HepG2 (cell line): ENCODE measurements at regions not wholly inside any gene's neighbourhood (a gene's known extent, or its start where the extent isn't known, plus 50 kb on each side); places are given as distances from the start of the nearest gene placed in this dataset.

Source experiments
- CENPT ChIP-seq: sonication (generic); formaldehyde crosslinking; IDR thresholded peaks from 2 replicates; pipeline ENCODE4 v1.8.0; 2022; ENCODE audit warnings: low read depth, mild to moderate bottlenecking, moderate library complexity, missing genetic modification reagents
- FOXC1 ChIP-seq: sonication (generic); formaldehyde crosslinking; IDR thresholded peaks from 2 replicates; pipeline ENCODE4 v1.8.0; 2022; ENCODE audit warnings: mild to moderate bottlenecking, missing genetic modification reagents, borderline replicate concordance
- GABPB1 ChIP-seq: IDR thresholded peaks from 2 replicates; pipeline ENCODE4 v1.6.1; 2016; ENCODE audit warnings: mild to moderate bottlenecking, missing genetic modification reagents, moderate library complexity, missing compliant biosample characterization
- NFE2L1 ChIP-seq: sonication (generic); formaldehyde crosslinking; IDR thresholded peaks from 2 replicates; pipeline ENCODE4 v1.4.0; 2020; ENCODE audit warnings: missing genetic modification reagents, mild to moderate bottlenecking, borderline replicate concordance
- ZNF224 ChIP-seq: sonication (generic); formaldehyde crosslinking; IDR thresholded peaks from 2 replicates; pipeline ENCODE4 v1.5.0; 2020; ENCODE audit warnings: mild to moderate bottlenecking, missing genetic modification reagents
- ZNF816 ChIP-seq: sonication (generic); formaldehyde crosslinking; IDR thresholded peaks from 2 replicates; pipeline ENCODE4 v1.8.0; 2022; ENCODE audit warnings: missing genetic modification reagents, mild to moderate bottlenecking, borderline replicate concordance
- TF ChIP-seq, protein P1 (sequence below): sonication (generic); formaldehyde crosslinking; IDR thresholded peaks from 2 replicates; pipeline ENCODE4 v1.5.0; 2020; ENCODE audit warnings: mild to moderate bottlenecking, missing genetic modification reagents, borderline replicate concordance
- TF ChIP-seq, protein P2 (sequence below): sonication (generic); formaldehyde crosslinking; IDR thresholded peaks from 2 replicates; pipeline ENCODE4 v1.5.1; 2020; ENCODE audit warnings: mild to moderate bottlenecking, missing genetic modification reagents
- TF ChIP-seq, protein P3 (sequence below): sonication (generic); formaldehyde crosslinking; IDR thresholded peaks from 2 replicates; pipeline ENCODE4 v1.8.0; 2022; ENCODE audit warnings: missing genetic modification reagents, low read depth, mild to moderate bottlenecking, borderline replicate concordance
- TF ChIP-seq, protein P4 (sequence below): sonication (generic); formaldehyde crosslinking; IDR thresholded peaks from 2 replicates; pipeline ENCODE4 v1.9.0; 2021; ENCODE audit warnings: mild to moderate bottlenecking, missing genetic modification reagents

DNA sequence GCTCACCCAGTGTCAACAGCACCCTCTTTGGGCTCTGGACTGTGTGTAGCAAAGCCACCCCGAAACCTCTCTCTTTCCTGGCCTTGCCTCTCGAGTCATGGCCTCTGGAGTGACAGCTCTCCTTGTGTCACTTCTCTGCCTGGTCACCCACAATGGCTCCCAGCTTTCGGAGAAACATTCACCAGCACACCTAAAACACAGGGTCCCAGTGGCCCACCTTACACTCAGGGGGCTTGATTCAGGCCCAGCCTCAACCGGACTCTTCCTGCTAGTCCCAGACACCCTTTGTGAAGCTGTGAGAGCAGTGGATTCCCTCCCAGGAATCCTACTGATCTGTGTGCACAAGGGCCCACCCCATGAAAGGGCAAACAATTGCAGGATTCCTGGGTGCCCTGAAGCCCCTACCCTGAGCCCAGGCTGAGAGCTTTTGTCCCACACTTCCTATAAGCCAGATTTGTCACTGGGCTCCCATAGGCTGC is 137.2 kb upstream of the HAAO start (continued):
- TF ChIP-seq, protein P1, sequence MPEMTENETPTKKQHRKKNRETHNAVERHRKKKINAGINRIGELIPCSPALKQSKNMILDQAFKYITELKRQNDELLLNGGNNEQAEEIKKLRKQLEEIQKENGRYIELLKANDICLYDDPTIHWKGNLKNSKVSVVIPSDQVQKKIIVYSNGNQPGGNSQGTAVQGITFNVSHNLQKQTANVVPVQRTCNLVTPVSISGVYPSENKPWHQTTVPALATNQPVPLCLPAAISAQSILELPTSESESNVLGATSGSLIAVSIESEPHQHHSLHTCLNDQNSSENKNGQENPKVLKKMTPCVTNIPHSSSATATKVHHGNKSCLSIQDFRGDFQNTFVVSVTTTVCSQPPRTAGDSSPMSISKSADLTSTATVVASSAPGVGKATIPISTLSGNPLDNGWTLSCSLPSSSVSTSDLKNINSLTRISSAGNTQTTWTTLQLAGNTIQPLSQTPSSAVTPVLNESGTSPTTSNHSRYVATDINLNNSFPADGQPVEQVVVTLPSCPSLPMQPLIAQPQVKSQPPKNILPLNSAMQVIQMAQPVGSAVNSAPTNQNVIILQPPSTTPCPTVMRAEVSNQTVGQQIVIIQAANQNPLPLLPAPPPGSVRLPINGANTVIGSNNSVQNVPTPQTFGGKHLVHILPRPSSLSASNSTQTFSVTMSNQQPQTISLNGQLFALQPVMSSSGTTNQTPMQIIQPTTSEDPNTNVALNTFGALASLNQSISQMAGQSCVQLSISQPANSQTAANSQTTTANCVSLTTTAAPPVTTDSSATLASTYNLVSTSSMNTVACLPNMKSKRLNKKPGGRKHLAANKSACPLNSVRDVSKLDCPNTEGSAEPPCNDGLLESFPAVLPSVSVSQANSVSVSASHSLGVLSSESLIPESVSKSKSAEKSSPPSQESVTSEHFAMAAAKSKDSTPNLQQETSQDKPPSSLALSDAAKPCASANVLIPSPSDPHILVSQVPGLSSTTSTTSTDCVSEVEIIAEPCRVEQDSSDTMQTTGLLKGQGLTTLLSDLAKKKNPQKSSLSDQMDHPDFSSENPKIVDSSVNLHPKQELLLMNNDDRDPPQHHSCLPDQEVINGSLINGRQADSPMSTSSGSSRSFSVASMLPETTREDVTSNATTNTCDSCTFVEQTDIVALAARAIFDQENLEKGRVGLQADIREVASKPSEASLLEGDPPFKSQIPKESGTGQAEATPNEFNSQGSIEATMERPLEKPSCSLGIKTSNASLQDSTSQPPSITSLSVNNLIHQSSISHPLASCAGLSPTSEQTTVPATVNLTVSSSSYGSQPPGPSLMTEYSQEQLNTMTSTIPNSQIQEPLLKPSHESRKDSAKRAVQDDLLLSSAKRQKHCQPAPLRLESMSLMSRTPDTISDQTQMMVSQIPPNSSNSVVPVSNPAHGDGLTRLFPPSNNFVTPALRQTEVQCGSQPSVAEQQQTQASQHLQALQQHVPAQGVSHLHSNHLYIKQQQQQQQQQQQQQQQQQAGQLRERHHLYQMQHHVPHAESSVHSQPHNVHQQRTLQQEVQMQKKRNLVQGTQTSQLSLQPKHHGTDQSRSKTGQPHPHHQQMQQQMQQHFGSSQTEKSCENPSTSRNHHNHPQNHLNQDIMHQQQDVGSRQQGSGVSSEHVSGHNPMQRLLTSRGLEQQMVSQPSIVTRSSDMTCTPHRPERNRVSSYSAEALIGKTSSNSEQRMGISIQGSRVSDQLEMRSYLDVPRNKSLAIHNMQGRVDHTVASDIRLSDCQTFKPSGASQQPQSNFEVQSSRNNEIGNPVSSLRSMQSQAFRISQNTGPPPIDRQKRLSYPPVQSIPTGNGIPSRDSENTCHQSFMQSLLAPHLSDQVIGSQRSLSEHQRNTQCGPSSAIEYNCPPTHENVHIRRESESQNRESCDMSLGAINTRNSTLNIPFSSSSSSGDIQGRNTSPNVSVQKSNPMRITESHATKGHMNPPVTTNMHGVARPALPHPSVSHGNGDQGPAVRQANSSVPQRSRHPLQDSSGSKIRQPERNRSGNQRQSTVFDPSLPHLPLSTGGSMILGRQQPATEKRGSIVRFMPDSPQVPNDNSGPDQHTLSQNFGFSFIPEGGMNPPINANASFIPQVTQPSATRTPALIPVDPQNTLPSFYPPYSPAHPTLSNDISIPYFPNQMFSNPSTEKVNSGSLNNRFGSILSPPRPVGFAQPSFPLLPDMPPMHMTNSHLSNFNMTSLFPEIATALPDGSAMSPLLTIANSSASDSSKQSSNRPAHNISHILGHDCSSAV (CRISPR knock-in tag), result no peak
- TF ChIP-seq, protein P2, sequence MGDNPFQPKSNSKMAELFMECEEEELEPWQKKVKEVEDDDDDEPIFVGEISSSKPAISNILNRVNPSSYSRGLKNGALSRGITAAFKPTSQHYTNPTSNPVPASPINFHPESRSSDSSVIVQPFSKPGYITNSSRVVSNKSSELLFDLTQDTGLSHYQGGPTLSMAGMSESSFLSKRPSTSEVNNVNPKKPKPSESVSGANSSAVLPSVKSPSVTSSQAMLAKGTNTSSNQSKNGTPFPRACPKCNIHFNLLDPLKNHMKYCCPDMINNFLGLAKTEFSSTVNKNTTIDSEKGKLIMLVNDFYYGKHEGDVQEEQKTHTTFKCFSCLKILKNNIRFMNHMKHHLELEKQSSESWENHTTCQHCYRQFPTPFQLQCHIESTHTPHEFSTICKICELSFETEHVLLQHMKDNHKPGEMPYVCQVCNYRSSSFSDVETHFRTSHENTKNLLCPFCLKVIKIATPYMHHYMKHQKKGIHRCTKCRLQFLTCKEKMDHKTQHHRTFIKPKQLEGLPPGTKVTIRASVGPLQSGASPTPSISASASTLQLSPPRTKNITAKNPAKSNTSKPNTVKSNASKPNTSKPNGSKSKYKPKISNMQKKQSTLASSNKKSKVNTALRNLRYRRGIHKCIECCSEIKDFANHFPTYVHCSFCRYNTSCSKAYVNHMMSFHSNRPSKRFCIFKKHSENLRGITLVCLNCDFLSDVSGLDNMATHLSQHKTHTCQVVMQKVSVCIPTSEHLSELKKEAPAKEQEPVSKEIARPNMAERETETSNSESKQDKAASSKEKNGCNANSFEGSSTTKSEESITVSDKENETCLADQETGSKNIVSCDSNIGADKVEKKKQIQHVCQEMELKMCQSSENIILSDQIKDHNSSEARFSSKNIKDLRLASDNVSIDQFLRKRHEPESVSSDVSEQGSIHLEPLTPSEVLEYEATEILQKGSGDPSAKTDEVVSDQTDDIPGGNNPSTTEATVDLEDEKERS, result peak; percentile 4; the same call in 1 of the 2 replicates
- TF ChIP-seq ZNF224 (CRISPR knock-in tag), result peak; percentile 21; the same call in 1 of the 2 replicates
- TF ChIP-seq ZNF816 (CRISPR knock-in tag), result no peak
- TF ChIP-seq, protein P3, sequence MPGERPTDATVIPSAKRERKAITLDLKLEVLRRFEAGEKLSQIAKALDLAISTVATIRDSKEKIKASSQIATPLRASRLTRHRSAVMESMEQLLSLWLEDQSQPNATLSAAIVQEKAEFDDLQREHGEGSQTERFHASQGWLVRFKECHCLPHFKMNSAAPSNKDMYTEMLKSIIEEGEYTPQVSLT (CRISPR knock-in tag), result peak; percentile 32; the same call in 1 of the 2 replicates
- TF ChIP-seq FOXC1 (CRISPR knock-in tag), result peak; percentile 43
- TF ChIP-seq NFE2L1 (CRISPR knock-in tag), result no peak
- TF ChIP-seq GABPB1 (CRISPR knock-in tag), result 0 out of 2 replicates have a peak, but pooled peaks have one; percentile 8
- TF ChIP-seq, protein P4, sequence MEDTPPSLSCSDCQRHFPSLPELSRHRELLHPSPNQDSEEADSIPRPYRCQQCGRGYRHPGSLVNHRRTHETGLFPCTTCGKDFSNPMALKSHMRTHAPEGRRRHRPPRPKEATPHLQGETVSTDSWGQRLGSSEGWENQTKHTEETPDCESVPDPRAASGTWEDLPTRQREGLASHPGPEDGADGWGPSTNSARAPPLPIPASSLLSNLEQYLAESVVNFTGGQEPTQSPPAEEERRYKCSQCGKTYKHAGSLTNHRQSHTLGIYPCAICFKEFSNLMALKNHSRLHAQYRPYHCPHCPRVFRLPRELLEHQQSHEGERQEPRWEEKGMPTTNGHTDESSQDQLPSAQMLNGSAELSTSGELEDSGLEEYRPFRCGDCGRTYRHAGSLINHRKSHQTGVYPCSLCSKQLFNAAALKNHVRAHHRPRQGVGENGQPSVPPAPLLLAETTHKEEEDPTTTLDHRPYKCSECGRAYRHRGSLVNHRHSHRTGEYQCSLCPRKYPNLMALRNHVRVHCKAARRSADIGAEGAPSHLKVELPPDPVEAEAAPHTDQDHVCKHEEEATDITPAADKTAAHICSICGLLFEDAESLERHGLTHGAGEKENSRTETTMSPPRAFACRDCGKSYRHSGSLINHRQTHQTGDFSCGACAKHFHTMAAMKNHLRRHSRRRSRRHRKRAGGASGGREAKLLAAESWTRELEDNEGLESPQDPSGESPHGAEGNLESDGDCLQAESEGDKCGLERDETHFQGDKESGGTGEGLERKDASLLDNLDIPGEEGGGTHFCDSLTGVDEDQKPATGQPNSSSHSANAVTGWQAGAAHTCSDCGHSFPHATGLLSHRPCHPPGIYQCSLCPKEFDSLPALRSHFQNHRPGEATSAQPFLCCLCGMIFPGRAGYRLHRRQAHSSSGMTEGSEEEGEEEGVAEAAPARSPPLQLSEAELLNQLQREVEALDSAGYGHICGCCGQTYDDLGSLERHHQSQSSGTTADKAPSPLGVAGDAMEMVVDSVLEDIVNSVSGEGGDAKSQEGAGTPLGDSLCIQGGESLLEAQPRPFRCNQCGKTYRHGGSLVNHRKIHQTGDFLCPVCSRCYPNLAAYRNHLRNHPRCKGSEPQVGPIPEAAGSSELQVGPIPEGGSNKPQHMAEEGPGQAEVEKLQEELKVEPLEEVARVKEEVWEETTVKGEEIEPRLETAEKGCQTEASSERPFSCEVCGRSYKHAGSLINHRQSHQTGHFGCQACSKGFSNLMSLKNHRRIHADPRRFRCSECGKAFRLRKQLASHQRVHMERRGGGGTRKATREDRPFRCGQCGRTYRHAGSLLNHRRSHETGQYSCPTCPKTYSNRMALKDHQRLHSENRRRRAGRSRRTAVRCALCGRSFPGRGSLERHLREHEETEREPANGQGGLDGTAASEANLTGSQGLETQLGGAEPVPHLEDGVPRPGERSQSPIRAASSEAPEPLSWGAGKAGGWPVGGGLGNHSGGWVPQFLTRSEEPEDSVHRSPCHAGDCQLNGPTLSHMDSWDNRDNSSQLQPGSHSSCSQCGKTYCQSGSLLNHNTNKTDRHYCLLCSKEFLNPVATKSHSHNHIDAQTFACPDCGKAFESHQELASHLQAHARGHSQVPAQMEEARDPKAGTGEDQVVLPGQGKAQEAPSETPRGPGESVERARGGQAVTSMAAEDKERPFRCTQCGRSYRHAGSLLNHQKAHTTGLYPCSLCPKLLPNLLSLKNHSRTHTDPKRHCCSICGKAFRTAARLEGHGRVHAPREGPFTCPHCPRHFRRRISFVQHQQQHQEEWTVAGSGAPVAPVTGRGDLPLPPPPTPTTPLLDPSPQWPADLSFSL, result no peak; the same call in 1 of the 2 replicates
- no peak for TF ChIP-seq CENPT (CRISPR knock-in tag)
